BLaER1 treated with 17β-estradiol and CSF1 and Interleukin-3, amounts not matched to agents 10 nM and 100 nM (cell line): ENCODE measurements at regions not wholly inside any gene's neighbourhood (a gene's known extent, or its start where the extent isn't known, plus 50 kb on each side); places are given as distances from the start of the nearest gene placed in this dataset.
"Not testable (repeated sequence)": the region's sequence is repeated elsewhere in the genome, so short reads cannot be mapped to it uniquely, and the experiment has no call there.

ENCODE experiments used
- H3K27ac ChIP-seq, 11 experiments: shearing (Covaris generic); formaldehyde crosslinking; 2 replicates each; pipeline ENCODE4 v1.8.1; 2022
- H3K27me3 ChIP-seq, 11 experiments: shearing (Covaris generic); formaldehyde crosslinking; 2 replicates each; pipeline ENCODE4 v1.8.1; 2022
- H3K36me3 ChIP-seq, 11 experiments: shearing (Covaris generic); formaldehyde crosslinking; 2 replicates each; pipeline ENCODE4 v1.8.1; 2022
- H3K4me1 ChIP-seq, 10 experiments: shearing (Covaris generic); formaldehyde crosslinking; 2 replicates each; pipeline ENCODE4 v1.8.1; 2022
- H3K4me2 ChIP-seq, 11 experiments: shearing (Covaris generic); formaldehyde crosslinking; 2 replicates each; pipeline ENCODE4 v1.8.1; 2022
- H3K4me3 ChIP-seq, 10 experiments: shearing (Covaris generic); formaldehyde crosslinking; 2 replicates each; pipeline ENCODE4 v1.8.1; 2022
- H3K9ac ChIP-seq, 11 experiments: shearing (Covaris generic); formaldehyde crosslinking; 2 replicates each; pipeline ENCODE4 v1.8.1; 2022
- H3K9me3 ChIP-seq, 11 experiments: shearing (Covaris generic); formaldehyde crosslinking; replicated peaks in 1 of 11; 2 replicates each; pipeline ENCODE4 v1.8.1; 2022
- H4K20me1 ChIP-seq, 11 experiments: shearing (Covaris generic); formaldehyde crosslinking; 2 replicates each; pipeline ENCODE4 v1.8.1; 2022
- Cebpa-rat ChIP-seq, 11 experiments: shearing (Covaris generic); IDR thresholded peaks; 2 replicates each; pipeline ENCODE4 v1.8.1; 2022

DNA sequence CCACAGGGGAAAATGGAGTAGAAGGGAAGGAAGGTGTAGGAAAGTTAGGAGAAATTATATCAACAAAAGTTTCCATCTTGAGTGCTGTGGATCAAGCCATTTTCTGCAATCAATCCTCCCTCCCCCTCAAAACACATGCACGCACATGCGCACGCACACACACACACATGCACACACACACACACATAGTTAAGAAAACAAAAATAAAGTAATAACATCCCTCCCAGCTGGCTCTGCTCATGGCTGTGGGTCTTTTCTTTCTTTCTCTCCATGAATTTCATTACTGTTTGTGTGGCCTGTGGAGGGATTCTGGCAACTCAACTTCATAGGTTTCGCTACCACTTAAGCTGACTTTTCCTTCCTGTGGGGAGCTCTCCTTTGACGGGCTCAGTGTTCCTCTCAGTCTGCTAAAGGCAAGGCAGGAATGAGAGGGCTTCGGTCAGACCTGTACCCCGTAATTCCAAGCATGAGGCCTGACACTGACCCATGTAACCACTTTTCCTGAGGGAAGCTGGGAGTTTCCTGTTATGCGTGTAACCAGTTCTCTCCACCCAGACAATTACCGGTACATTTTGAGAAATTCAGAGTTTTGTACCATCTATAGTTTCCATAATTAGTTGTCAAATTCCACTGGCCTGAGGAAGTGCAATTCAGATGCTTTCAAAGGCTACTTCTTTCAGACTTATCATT, 79.8 kb downstream of the ZNF92 start:
- Histone ChIP-seq H3K9ac (no peak overlapping the region), H3K4me1 (peaks cover 0 to 5% (median 0%) of the 10 kb centered on the region in 10 experiments; a peak in 2 of 20 replicates), H3K4me2 (no peak overlapping the region), H3K27ac (no peak overlapping the region), H3K27me3 (no peaks in the 10 kb centered on the region; a peak in 1 of 22 replicates), H3K9me3 (no peaks in the 10 kb centered on the region), H3K36me3 (no peaks in the 10 kb centered on the region), H3K4me3 (no peak overlapping the region), H4K20me1 (no peaks in the 10 kb centered on the region)
- TF ChIP-seq Cebpa-rat (IDR thresholded peaks at IDR 0.05) = no peak

DNA sequence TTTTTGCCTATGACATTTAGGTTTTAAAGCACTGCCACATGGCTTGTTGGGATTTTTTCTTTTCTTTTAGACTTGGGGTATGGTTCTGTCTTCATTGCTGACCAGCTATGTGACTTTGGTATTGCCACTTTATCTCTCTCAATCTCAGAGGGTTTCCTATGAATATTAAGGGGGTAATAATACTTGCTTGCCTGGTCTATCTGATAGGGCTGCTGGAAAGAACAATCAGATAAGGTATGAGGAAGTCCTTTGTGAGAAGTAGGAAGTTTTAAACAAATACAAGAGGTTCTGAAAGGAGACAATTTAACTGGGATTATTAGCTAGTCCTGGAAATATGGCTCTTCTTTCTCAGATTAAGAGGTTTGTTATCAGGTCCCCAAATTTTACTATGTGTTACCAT, 80.8 kb downstream of the ZNF92 start:
- Histone ChIP-seq H3K27me3 (no peaks in the 10 kb centered on the region; a peak in 1 of 22 replicates), H3K9me3 (no peaks in the 10 kb centered on the region), H3K27ac (no peak overlapping the region), H3K4me2 (no peak overlapping the region), H3K4me3 (no peak overlapping the region), H3K36me3 (no peaks in the 10 kb centered on the region), H4K20me1 (no peaks in the 10 kb centered on the region), H3K4me1 (peaks cover 0 to 5% (median 0%) of the 10 kb centered on the region in 10 experiments; a peak in 2 of 20 replicates), H3K9ac (no peak overlapping the region)
- no peak for TF ChIP-seq Cebpa-rat (IDR thresholded peaks at IDR 0.05)

DNA sequence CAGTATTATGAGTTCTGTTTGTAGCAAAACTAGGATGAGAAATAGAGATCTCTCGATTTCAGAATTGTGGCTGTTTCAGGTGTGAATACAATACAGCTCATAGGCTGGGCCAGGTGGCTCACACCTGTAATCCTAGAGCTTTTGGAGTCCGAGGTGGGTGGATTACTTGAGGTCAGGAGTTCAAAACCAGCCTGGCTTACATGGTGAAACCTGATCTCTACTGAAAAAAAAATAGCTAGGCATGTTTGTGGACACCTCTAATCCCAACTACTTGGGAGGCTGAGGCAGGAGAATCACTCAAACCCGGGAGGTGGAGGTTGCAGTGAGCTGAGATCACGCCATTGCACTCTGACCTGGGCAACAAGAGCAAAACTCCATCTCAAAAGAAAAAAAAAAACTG, 81.4 kb downstream of the ZNF92 start:
- not testable (repeated sequence) for H4K20me1 ChIP-seq, H3K9me3 ChIP-seq, H3K9ac ChIP-seq, H3K4me1 ChIP-seq, H3K27me3 ChIP-seq, H3K4me2 ChIP-seq, H3K4me3 ChIP-seq, H3K36me3 ChIP-seq, H3K27ac ChIP-seq

DNA sequence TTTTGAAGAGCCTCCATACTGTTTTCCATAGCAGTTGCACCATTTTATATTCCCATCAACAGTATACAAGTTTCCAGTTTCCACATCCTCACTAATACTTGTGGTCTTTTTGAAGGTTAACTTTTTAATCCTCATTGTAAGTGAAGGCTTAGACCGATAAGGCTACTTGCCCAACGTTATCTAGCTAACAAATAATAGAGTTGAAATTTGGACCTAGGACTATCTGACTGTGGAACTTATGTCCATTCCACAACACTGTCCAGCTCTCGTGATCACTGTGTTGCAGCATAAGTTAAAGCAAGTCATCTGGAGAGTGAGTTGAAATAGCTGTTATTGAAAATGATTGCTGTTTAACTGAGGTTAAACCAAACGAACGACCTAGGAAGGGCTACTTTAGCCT, 84.0 kb downstream of the ZNF92 start:
- no peak overlapping the region for H3K27ac ChIP-seq
- no peaks in the 10 kb centered on the region; a peak in 1 of 22 replicates for H3K27me3 ChIP-seq

DNA sequence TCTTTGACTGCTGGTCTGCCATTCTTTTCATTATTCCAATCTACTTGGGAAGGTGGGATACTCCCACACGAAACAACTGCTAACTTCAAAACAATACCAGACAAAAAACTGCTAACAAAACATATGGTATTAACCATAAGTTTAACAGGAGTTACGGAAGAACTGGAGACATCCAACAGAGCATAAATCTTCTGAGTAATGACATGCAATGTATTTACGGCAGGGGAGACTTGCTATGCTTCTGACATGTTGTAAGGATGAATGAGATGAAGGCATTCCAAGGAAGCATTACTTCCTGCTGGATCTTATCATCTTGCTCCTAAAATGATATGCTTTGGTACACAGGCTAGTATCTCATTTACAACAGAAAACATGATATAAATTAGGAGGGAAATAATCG, 85.8 kb downstream of the ZNF92 start:
- Histone ChIP-seq H3K9me3 (no peaks in the 10 kb centered on the region), H3K4me2 (no peak overlapping the region), H3K9ac (no peak overlapping the region), H3K4me1 (no peaks in the 10 kb centered on the region), H3K36me3 (no peaks in the 10 kb centered on the region), H3K27me3 (no peaks in the 10 kb centered on the region), H3K27ac (no peak overlapping the region), H3K4me3 (no peak overlapping the region), H4K20me1 (no peaks in the 10 kb centered on the region)
- TF ChIP-seq Cebpa-rat (IDR thresholded peaks at IDR 0.05) = no peak

More for the DNA sequence above, 84.0 kb downstream of the ZNF92 start:
- Histone ChIP-seq H3K9ac (no peak overlapping the region), H3K9me3 (no peaks in the 10 kb centered on the region), H3K4me3 (no peak overlapping the region), H4K20me1 (no peaks in the 10 kb centered on the region), H3K36me3 (no peaks in the 10 kb centered on the region), H3K4me2 (no peak overlapping the region), H3K4me1 (peaks cover 0 to 5% (median 0%) of the 10 kb centered on the region in 10 experiments; a peak in 1 of 20 replicates)
- TF ChIP-seq Cebpa-rat (IDR thresholded peaks at IDR 0.05) = no peak

DNA sequence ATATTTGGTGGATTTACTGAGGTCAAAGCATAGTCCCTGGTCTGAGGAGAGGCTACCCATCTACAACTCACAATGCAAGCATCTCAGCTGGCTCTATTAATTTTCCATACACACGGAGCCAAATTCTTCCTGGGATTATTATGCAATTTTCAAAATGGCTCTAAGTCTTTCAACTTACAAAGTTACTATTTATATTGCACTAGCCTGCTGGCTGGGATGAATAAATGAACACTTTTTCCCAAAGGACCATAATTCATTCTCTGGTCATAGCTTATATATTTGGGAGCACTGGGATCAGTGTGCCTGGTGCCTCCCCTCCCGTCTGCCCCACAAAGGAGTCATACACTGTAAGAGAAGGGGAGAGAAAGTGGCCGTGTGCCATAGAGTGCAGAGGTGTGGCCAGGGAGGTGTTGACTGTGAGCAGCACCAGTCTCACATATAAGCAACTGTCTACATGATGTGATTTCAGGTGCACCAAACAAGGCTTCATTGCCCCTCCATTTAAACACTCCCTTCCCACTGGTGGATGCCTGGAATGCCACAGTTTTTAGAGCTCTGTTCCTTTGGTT, 88.6 kb downstream of the ZNF92 start:
- Histone ChIP-seq H3K36me3 (no peaks in the 10 kb centered on the region), H4K20me1 (no peaks in the 10 kb centered on the region), H3K4me3 (no peak overlapping the region), H3K27ac (no peak overlapping the region), H3K9ac (no peak overlapping the region), H3K4me1 (no peaks in the 10 kb centered on the region), H3K4me2 (no peak overlapping the region), H3K27me3 (no peaks in the 10 kb centered on the region), H3K9me3 (no peaks in the 10 kb centered on the region)
- TF ChIP-seq Cebpa-rat (IDR thresholded peaks at IDR 0.05) = no peak

DNA sequence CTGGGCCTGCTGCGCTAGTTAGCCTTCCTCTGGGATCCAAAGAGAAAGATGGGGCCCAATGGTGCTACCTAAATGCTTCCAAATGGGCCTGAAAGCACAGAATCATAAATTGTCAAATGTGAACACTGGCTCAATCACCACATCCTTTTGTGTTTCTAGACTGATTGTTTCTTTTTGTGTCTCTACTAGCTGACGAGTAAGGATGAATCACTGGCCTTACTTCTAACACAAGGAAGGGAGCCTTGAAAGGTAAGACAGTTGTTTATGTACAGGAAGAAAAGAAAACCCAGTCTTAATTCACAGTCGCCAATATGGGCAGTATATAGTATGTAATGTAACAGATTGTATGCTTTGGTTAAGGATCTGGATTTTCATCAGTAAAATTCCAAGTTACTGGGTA, 89.5 kb downstream of the ZNF92 start:
- no peaks in the 10 kb centered on the region for H4K20me1 ChIP-seq
- H3K9ac ChIP-seq = no peak overlapping the region
- H3K36me3 ChIP-seq = no peaks in the 10 kb centered on the region
- no peak overlapping the region for H3K27ac ChIP-seq
- no peak for TF ChIP-seq Cebpa-rat (IDR thresholded peaks at IDR 0.05)
- no peak overlapping the region for H3K4me2 ChIP-seq
- H3K9me3 ChIP-seq = no peaks in the 10 kb centered on the region
- no peaks in the 10 kb centered on the region for H3K27me3 ChIP-seq
- no peak overlapping the region for H3K4me3 ChIP-seq
- H3K4me1 ChIP-seq = no peaks in the 10 kb centered on the region

DNA sequence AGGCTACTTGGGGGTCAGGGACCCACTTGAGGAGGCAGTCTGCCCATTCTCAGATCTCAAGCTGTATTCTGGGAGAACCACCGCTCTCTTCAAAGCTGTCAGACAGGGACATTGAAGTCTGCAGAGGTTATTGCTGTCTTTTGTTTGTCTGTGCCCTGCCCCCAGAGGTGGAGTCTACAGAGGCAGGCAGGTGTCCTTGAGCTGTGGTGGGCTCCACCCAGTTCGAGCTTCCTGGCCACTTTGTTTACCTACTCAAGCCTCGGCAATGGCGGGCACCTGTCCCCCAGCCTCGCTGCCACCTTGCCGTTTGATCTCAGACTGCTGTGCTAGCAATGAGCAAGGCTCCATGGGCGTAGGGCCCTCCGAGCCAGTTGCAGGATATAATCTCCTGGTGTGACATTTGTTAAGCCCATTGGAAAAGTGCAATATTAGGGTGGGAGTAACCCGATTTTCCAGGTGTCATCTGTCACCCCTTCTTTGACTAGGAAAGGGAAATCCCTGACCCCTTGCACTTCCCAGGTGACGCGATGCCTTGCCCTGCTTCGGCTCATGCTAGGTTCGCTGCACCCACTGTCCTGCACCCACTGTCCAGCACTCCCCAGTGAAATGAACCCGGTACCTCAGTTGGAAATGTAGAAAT, 96.4 kb downstream of the ZNF92 start:
- H3K27me3 ChIP-seq, H3K9ac ChIP-seq, H3K27ac ChIP-seq, H3K4me3 ChIP-seq, H3K4me2 ChIP-seq, H3K36me3 ChIP-seq, H4K20me1 ChIP-seq: not testable (repeated sequence)
- Histone ChIP-seq H3K9me3 (peaks cover 14 to 32% (median 24%) of the 10 kb centered on the region in 11 experiments; a peak in 19 of 22 replicates), H3K4me1 (peaks cover 0 to 13% (median 5%) of the 10 kb centered on the region in 10 experiments; a peak in 18 of 20 replicates)

DNA sequence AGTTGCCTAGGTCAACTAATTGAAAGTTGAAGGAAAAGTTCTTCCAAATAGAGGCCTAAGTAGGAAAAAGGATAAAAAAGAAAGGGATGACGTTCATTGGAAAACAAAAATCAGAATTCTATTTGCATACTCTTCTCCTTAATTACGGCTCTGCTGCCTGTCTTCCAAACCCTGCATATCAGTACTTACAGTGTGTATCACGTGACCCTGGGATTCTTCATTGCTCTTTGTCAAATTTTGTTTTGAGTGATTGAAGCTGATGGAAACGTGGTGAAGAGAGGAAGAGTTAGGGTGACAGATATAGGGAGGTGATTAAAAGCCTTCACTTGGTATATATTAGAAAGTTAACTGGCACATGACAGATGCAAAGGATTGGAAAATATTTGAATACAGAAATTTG, 97.9 kb downstream of the ZNF92 start:
- TF ChIP-seq Cebpa-rat (IDR thresholded peaks at IDR 0.05) = no peak
- no peak overlapping the region for H3K4me2 ChIP-seq
- no peaks in the 10 kb centered on the region for H3K27me3 ChIP-seq
- H3K4me3 ChIP-seq = no peak overlapping the region
- peaks cover 19 to 38% (median 29%) of the 10 kb centered on the region in 11 experiments for H3K9me3 ChIP-seq
- H3K9ac ChIP-seq = no peak overlapping the region
- H3K27ac ChIP-seq = no peak overlapping the region
- H4K20me1 ChIP-seq = no peaks in the 10 kb centered on the region
- no peaks in the 10 kb centered on the region for H3K36me3 ChIP-seq
- peaks cover 13 to 28% (median 20%) of the 10 kb centered on the region in 10 experiments for H3K4me1 ChIP-seq
